ENCODE measurements at regions not wholly inside any gene's neighbourhood (a gene's known extent, or its start where the extent isn't known, plus 50 kb on each side); places are given as distances from the start of the nearest gene placed in this dataset.
"Not testable (repeated sequence)": the region's sequence is repeated elsewhere in the genome, so short reads cannot be mapped to it uniquely, and the experiment has no call there.

GRCh38 chr17:26882097-26882761, 411.7 kb upstream of the WSB1 start:
- not testable (repeated sequence) for TF ChIP-seq CTCF, POLR2A (IDR thresholded peaks at IDR 0.05)
